Right lobe of liver (tissue), 4 donors: ENCODE measurements at regions not wholly inside any gene's neighbourhood (a gene's known extent, or its start where the extent isn't known, plus 50 kb on each side); places are given as distances from the start of the nearest gene placed in this dataset.

Experiments
- CTCF ChIP-seq, 4 donors: fragments of 200-600 bp in 3 of 4; fragments of 450-650 bp in 1 of 4; IDR thresholded peaks; one replicate each; pipeline versions ENCODE4 v1.5.1 to v1.8.0; 2016 to 2022; ENCODE audit warnings: antibody characterized with exemption in 4 of 4, mild to moderate bottlenecking in 2 of 4
- POLR2A ChIP-seq: fragments of 450-650 bp; IDR thresholded peaks from one replicate; pipeline ENCODE4 v1.6.1; 2017; ENCODE audit warnings: antibody characterized with exemption, mild to moderate bottlenecking
- donor health status: DM: no; HTN: no; CAD: no.
- donor health status: DM: no; HTN: no; CAD: no.
- donor health status: DM: no; HTN: yes; CAD: no.

- TF ChIP-seq CTCF (IDR thresholded peaks at IDR 0.05) = no peak
- no peak for TF ChIP-seq POLR2A
Observed at GRCh38 chr4:36872679-36873078, 371.9 kb upstream of the NWD2 start.
